ENCODE measurements at regions not wholly inside any gene's neighbourhood (a gene's known extent, or its start where the extent isn't known, plus 50 kb on each side); places are given as distances from the start of the nearest gene placed in this dataset.

- TF ChIP-seq POLR2A (IDR thresholded peaks at IDR 0.05) (no peak), POLR2AphosphoS5 (IDR thresholded peaks at IDR 0.05) (no peak)
- TF ChIP-seq, protein P1, sequence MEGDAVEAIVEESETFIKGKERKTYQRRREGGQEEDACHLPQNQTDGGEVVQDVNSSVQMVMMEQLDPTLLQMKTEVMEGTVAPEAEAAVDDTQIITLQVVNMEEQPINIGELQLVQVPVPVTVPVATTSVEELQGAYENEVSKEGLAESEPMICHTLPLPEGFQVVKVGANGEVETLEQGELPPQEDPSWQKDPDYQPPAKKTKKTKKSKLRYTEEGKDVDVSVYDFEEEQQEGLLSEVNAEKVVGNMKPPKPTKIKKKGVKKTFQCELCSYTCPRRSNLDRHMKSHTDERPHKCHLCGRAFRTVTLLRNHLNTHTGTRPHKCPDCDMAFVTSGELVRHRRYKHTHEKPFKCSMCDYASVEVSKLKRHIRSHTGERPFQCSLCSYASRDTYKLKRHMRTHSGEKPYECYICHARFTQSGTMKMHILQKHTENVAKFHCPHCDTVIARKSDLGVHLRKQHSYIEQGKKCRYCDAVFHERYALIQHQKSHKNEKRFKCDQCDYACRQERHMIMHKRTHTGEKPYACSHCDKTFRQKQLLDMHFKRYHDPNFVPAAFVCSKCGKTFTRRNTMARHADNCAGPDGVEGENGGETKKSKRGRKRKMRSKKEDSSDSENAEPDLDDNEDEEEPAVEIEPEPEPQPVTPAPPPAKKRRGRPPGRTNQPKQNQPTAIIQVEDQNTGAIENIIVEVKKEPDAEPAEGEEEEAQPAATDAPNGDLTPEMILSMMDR (IDR thresholded peaks at IDR 0.05) = no peak
These were observed 2013.1 kb upstream of the CDH9 start for GRCh38 chr5:29051509-29051908.
